ENCODE measurements at regions not wholly inside any gene's neighbourhood (a gene's known extent, or its start where the extent isn't known, plus 50 kb on each side); places are given as distances from the start of the nearest gene placed in this dataset.
A peak's percentile ranks its signal among the peaks of the same experiment; 100 is the strongest.

DNA sequence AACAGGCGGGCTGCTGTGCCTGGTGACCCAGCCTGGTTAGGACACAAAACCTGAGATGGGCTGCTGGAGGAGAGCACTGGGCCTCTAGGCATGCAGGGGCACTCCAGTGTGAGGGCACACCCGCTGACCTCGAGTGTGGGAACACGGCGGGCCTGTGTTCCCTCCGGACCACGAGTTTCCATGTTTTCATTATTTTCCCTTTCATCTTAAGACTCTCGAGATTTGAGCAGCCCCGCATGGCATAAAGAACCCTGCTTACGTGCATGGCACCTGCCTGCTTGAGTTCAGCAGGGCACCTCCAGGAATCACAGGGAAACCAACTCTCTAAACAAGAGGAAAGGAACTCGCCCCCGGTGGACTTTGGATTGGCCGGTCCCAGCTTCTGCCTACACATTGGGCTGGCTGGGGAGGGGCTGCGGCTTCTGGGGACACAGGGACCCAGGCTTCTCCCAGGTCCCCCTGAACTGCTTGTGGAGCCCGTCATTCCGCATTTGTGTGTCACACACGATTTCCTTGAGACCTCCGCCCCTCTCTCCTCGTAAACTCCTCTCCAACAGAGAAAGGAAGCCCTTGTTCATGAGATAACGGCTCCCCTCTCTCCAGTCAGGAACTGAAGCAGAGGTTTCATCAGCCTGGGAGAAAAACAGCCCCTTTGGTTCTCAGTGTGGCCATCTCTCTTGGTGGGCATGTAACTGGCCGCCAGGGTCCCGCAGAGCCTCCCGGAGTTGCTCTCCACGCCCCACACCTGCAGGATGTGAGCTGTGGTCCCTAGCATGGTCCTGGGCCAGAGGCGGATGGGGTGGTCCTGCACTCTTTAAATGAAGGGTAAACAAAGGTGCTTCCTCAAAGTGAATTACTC lies 181.8 kb downstream of the TTLL2 start (continued):
- TF ChIP-seq, protein P1, sequence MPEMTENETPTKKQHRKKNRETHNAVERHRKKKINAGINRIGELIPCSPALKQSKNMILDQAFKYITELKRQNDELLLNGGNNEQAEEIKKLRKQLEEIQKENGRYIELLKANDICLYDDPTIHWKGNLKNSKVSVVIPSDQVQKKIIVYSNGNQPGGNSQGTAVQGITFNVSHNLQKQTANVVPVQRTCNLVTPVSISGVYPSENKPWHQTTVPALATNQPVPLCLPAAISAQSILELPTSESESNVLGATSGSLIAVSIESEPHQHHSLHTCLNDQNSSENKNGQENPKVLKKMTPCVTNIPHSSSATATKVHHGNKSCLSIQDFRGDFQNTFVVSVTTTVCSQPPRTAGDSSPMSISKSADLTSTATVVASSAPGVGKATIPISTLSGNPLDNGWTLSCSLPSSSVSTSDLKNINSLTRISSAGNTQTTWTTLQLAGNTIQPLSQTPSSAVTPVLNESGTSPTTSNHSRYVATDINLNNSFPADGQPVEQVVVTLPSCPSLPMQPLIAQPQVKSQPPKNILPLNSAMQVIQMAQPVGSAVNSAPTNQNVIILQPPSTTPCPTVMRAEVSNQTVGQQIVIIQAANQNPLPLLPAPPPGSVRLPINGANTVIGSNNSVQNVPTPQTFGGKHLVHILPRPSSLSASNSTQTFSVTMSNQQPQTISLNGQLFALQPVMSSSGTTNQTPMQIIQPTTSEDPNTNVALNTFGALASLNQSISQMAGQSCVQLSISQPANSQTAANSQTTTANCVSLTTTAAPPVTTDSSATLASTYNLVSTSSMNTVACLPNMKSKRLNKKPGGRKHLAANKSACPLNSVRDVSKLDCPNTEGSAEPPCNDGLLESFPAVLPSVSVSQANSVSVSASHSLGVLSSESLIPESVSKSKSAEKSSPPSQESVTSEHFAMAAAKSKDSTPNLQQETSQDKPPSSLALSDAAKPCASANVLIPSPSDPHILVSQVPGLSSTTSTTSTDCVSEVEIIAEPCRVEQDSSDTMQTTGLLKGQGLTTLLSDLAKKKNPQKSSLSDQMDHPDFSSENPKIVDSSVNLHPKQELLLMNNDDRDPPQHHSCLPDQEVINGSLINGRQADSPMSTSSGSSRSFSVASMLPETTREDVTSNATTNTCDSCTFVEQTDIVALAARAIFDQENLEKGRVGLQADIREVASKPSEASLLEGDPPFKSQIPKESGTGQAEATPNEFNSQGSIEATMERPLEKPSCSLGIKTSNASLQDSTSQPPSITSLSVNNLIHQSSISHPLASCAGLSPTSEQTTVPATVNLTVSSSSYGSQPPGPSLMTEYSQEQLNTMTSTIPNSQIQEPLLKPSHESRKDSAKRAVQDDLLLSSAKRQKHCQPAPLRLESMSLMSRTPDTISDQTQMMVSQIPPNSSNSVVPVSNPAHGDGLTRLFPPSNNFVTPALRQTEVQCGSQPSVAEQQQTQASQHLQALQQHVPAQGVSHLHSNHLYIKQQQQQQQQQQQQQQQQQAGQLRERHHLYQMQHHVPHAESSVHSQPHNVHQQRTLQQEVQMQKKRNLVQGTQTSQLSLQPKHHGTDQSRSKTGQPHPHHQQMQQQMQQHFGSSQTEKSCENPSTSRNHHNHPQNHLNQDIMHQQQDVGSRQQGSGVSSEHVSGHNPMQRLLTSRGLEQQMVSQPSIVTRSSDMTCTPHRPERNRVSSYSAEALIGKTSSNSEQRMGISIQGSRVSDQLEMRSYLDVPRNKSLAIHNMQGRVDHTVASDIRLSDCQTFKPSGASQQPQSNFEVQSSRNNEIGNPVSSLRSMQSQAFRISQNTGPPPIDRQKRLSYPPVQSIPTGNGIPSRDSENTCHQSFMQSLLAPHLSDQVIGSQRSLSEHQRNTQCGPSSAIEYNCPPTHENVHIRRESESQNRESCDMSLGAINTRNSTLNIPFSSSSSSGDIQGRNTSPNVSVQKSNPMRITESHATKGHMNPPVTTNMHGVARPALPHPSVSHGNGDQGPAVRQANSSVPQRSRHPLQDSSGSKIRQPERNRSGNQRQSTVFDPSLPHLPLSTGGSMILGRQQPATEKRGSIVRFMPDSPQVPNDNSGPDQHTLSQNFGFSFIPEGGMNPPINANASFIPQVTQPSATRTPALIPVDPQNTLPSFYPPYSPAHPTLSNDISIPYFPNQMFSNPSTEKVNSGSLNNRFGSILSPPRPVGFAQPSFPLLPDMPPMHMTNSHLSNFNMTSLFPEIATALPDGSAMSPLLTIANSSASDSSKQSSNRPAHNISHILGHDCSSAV (CRISPR knock-in tag; IDR thresholded peaks at IDR 0.05; ENCODE audit: borderline replicate concordance), result no peak
- TF ChIP-seq, protein P2, sequence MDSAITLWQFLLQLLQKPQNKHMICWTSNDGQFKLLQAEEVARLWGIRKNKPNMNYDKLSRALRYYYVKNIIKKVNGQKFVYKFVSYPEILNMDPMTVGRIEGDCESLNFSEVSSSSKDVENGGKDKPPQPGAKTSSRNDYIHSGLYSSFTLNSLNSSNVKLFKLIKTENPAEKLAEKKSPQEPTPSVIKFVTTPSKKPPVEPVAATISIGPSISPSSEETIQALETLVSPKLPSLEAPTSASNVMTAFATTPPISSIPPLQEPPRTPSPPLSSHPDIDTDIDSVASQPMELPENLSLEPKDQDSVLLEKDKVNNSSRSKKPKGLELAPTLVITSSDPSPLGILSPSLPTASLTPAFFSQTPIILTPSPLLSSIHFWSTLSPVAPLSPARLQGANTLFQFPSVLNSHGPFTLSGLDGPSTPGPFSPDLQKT (CRISPR knock-in tag; IDR thresholded peaks at IDR 0.05; ENCODE audit: borderline replicate concordance), result no peak
- no peak for TF ChIP-seq KLF15 (CRISPR knock-in tag; IDR thresholded peaks at IDR 0.05; ENCODE audit: borderline replicate concordance)
- TF ChIP-seq MIER3 (CRISPR knock-in tag; IDR thresholded peaks at IDR 0.05; ENCODE audit: borderline replicate concordance), result peak; percentile 46; the same call in 1 of the 2 replicates
- no peak for TF ChIP-seq CEBPB (IDR thresholded peaks at IDR 0.05; ENCODE audit: borderline replicate concordance, low read depth, low read length)
- TF ChIP-seq CENPT (CRISPR knock-in tag; IDR thresholded peaks at IDR 0.05; ENCODE audit: low read depth), result no peak
- TF ChIP-seq, protein P3, sequence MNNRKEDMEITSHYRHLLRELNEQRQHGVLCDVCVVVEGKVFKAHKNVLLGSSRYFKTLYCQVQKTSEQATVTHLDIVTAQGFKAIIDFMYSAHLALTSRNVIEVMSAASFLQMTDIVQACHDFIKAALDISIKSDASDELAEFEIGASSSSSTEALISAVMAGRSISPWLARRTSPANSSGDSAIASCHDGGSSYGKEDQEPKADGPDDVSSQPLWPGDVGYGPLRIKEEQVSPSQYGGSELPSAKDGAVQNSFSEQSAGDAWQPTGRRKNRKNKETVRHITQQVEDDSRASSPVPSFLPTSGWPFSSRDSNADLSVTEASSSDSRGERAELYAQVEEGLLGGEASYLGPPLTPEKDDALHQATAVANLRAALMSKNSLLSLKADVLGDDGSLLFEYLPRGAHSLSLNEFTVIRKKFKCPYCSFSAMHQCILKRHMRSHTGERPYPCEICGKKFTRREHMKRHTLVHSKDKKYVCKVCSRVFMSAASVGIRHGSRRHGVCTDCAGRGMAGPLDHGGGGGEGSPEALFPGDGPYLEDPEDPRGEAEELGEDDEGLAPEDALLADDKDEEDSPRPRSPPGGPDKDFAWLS (CRISPR knock-in tag; IDR thresholded peaks at IDR 0.05; ENCODE audit: borderline replicate concordance), result no peak
